ENCODE measurements at regions not wholly inside any gene's neighbourhood (a gene's known extent, or its start where the extent isn't known, plus 50 kb on each side); places are given as distances from the start of the nearest gene placed in this dataset.

- Mint-ChIP-seq H3K9me3 (ENCODE audit: unreplicated experiment) (no peaks in the 10 kb centered on the region), H3K36me3 (ENCODE audit: low read depth, unreplicated experiment) (no peaks in the 10 kb centered on the region), H3K27me3 (ENCODE audit: low read depth, unreplicated experiment) (peaks cover 7% of the 10 kb centered on the region), H3K4me3 (ENCODE audit: unreplicated experiment) (no peak overlapping the region), H3K27ac (ENCODE audit: unreplicated experiment) (no peak overlapping the region), H3K4me1 (ENCODE audit: low read depth, unreplicated experiment) (peaks cover 9% of the 10 kb centered on the region)
- FAIRE-seq (no peak), DNase-seq (ENCODE audit: low read depth) (no peak)
- Histone ChIP-seq H2AFZ (ENCODE audit: low read depth, low read length) (no peak overlapping the region), H3K27me3 (ENCODE audit: insufficient read depth, low read length) (peaks cover 3% of the 10 kb centered on the region), H3K4me2 (ENCODE audit: low read length) (no peak overlapping the region), H3K9me3 (ENCODE audit: insufficient read depth, low read depth, low read length) (no peaks in the 10 kb centered on the region), H3K79me2 (ENCODE audit: insufficient read depth, low read length) (no peaks in the 10 kb centered on the region), H3K9ac (ENCODE audit: low read length) (no peak overlapping the region), H3K36me3 (ENCODE audit: insufficient read depth, low read length) (no peaks in the 10 kb centered on the region), H4K20me1 (ENCODE audit: insufficient read depth, low read length) (no peaks in the 10 kb centered on the region), H3K4me1 (ENCODE audit: insufficient read depth, low read length) (no peaks in the 10 kb centered on the region), H3K27ac (ENCODE audit: low read depth, low read length) (no peak overlapping the region), H3K4me3 (ENCODE audit: insufficient read depth, low read depth, low read length) (no peak overlapping the region)
- TF ChIP-seq EZH2 (IDR thresholded peaks at IDR 0.05; ENCODE audit: insufficient read depth, low read length), result no peak
- TF ChIP-seq CTCF (IDR thresholded peaks at IDR 0.05; ENCODE audit: insufficient read depth, low read depth, low read length), result no peak
Observed at GRCh38 chr15:59941612-59942011, 62.5 kb upstream of the FOXB1 start.

GRCh38 chr15:59940928-59941327 is 63.2 kb upstream of the FOXB1 start:
- H3K4me1 Mint-ChIP-seq (ENCODE audit: low read depth, unreplicated experiment), result peaks cover 9% of the 10 kb centered on the region
- no peak overlapping the region for H3K27ac Mint-ChIP-seq (ENCODE audit: unreplicated experiment)
- Histone ChIP-seq H3K4me2 (ENCODE audit: low read length) (no peak overlapping the region), H3K27me3 (ENCODE audit: insufficient read depth, low read length) (peaks cover 6% of the 10 kb centered on the region), H3K27ac (ENCODE audit: low read depth, low read length) (no peak overlapping the region), H3K4me1 (ENCODE audit: insufficient read depth, low read length) (no peaks in the 10 kb centered on the region), H3K79me2 (ENCODE audit: insufficient read depth, low read length) (no peaks in the 10 kb centered on the region), H4K20me1 (ENCODE audit: insufficient read depth, low read length) (no peaks in the 10 kb centered on the region), H3K9ac (ENCODE audit: low read length) (no peak overlapping the region), H2AFZ (ENCODE audit: low read depth, low read length) (no peak overlapping the region), H3K9me3 (ENCODE audit: insufficient read depth, low read depth, low read length) (no peaks in the 10 kb centered on the region), H3K36me3 (ENCODE audit: insufficient read depth, low read length) (no peaks in the 10 kb centered on the region), H3K4me3 (ENCODE audit: insufficient read depth, low read depth, low read length) (no peak overlapping the region)
- H3K27me3 Mint-ChIP-seq (ENCODE audit: low read depth, unreplicated experiment), result peaks cover 7% of the 10 kb centered on the region
- DNase-seq (ENCODE audit: low read depth) (no peak), FAIRE-seq (no peak)
- TF ChIP-seq EZH2 (IDR thresholded peaks at IDR 0.05; ENCODE audit: insufficient read depth, low read length) (no peak), CTCF (IDR thresholded peaks at IDR 0.05; ENCODE audit: insufficient read depth, low read depth, low read length) (no peak)
- no peaks in the 10 kb centered on the region for H3K9me3 Mint-ChIP-seq (ENCODE audit: unreplicated experiment)
- H3K36me3 Mint-ChIP-seq (ENCODE audit: low read depth, unreplicated experiment), result no peaks in the 10 kb centered on the region
- H3K4me3 Mint-ChIP-seq (ENCODE audit: unreplicated experiment), result no peak overlapping the region

- Mint-ChIP-seq H3K36me3 (ENCODE audit: low read depth, unreplicated experiment) (no peaks in the 10 kb centered on the region), H3K9me3 (ENCODE audit: unreplicated experiment) (no peaks in the 10 kb centered on the region), H3K4me1 (ENCODE audit: low read depth, unreplicated experiment) (peaks cover 9% of the 10 kb centered on the region), H3K27ac (ENCODE audit: unreplicated experiment) (no peak overlapping the region), H3K4me3 (ENCODE audit: unreplicated experiment) (no peak overlapping the region), H3K27me3 (ENCODE audit: low read depth, unreplicated experiment) (peaks cover 7% of the 10 kb centered on the region)
- H3K4me1 ChIP-seq (ENCODE audit: insufficient read depth, low read length), result no peaks in the 10 kb centered on the region
- DNase-seq (ENCODE audit: low read depth), result no peak
- no peaks in the 10 kb centered on the region for H4K20me1 ChIP-seq (ENCODE audit: insufficient read depth, low read length)
- peaks cover 6% of the 10 kb centered on the region for H3K27me3 ChIP-seq (ENCODE audit: insufficient read depth, low read length)
- no peak for FAIRE-seq
- H3K9ac ChIP-seq (ENCODE audit: low read length), result no peak overlapping the region
- TF ChIP-seq EZH2 (IDR thresholded peaks at IDR 0.05; ENCODE audit: insufficient read depth, low read length) (no peak), CTCF (IDR thresholded peaks at IDR 0.05; ENCODE audit: insufficient read depth, low read depth, low read length) (no peak)
- H3K27ac ChIP-seq (ENCODE audit: low read depth, low read length), result no peak overlapping the region
- H3K36me3 ChIP-seq (ENCODE audit: insufficient read depth, low read length), result no peaks in the 10 kb centered on the region
- H3K9me3 ChIP-seq (ENCODE audit: insufficient read depth, low read depth, low read length), result no peaks in the 10 kb centered on the region
- no peak overlapping the region for H3K4me2 ChIP-seq (ENCODE audit: low read length)
- H2AFZ ChIP-seq (ENCODE audit: low read depth, low read length), result no peak overlapping the region
- no peak overlapping the region for H3K4me3 ChIP-seq (ENCODE audit: insufficient read depth, low read depth, low read length)
- H3K79me2 ChIP-seq (ENCODE audit: insufficient read depth, low read length), result no peaks in the 10 kb centered on the region
Observed at GRCh38 chr15:59940456-59940855, 63.7 kb upstream of the FOXB1 start.
